Activated gamma-delta T cell (primary cell): ENCODE measurements at regions not wholly inside any gene's neighbourhood (a gene's known extent, or its start where the extent isn't known, plus 50 kb on each side); places are given as distances from the start of the nearest gene placed in this dataset.
A peak's percentile ranks its signal among the peaks of the same experiment; 100 is the strongest.

ENCODE experiments used
- DNase-seq: peaks from one replicate; lab custom pipeline; 2025; lab: John Stamatoyannopoulos, UW

- DNase-seq = no peak
Observed at GRCh38 chr5:26543987-26544386, 494.4 kb downstream of the CDH9 start.

- no peak for DNase-seq
Observed at GRCh38 chr5:26538226-26538625, 500.2 kb downstream of the CDH9 start.

GRCh38 chr5:26535215-26535614 is 503.2 kb downstream of the CDH9 start:
- DNase-seq = no peak

GRCh38 chr5:26530305-26530704 is 508.1 kb downstream of the CDH9 start:
- no peak for DNase-seq

- DNase-seq = no peak
Observed at GRCh38 chr5:26519245-26519644, 519.1 kb downstream of the CDH9 start.

GRCh38 chr5:26518065-26518464 is 520.3 kb downstream of the CDH9 start:
- no peak for DNase-seq

GRCh38 chr5:26498972-26499371 is 539.4 kb downstream of the CDH9 start:
- no peak for DNase-seq

- DNase-seq = no peak
Observed at GRCh38 chr5:26495437-26495836, 542.9 kb downstream of the CDH9 start.

- DNase-seq = no peak
Observed at GRCh38 chr5:26492906-26493459, 545.4 kb downstream of the CDH9 start.

GRCh38 chr5:26487553-26487952 is 550.8 kb downstream of the CDH9 start:
- no peak for DNase-seq

GRCh38 chr5:26486631-26487030 is 551.8 kb downstream of the CDH9 start:
- no peak for DNase-seq

- DNase-seq = peak; percentile 7
Observed at GRCh38 chr5:26485146-26485860, 553.1 kb downstream of the CDH9 start.

GRCh38 chr5:26482810-26483375 is 555.5 kb downstream of the CDH9 start:
- DNase-seq = no peak

- no peak for DNase-seq
Observed at GRCh38 chr5:26482076-26482809, 556.1 kb downstream of the CDH9 start.

GRCh38 chr5:26470439-26470838 is 567.9 kb downstream of the CDH9 start:
- DNase-seq = no peak

- no peak for DNase-seq
Observed at GRCh38 chr5:26439121-26439520, 599.3 kb downstream of the CDH9 start.

- no peak for DNase-seq
Observed at GRCh38 chr5:26434688-26435087, 603.7 kb downstream of the CDH9 start.

GRCh38 chr5:26432386-26432785 is 606.0 kb downstream of the CDH9 start:
- no peak for DNase-seq

- no peak for DNase-seq
Observed at GRCh38 chr5:26430323-26430722, 608.1 kb downstream of the CDH9 start.

- no peak for DNase-seq
Observed at GRCh38 chr5:26427281-26427680, 611.1 kb downstream of the CDH9 start.

- DNase-seq = no peak
Observed at GRCh38 chr5:26419987-26420386, 618.4 kb downstream of the CDH9 start.

GRCh38 chr5:26416911-26417310 is 621.5 kb downstream of the CDH9 start:
- no peak for DNase-seq
